ENCODE measurements at regions not wholly inside any gene's neighbourhood (a gene's known extent, or its start where the extent isn't known, plus 50 kb on each side); places are given as distances from the start of the nearest gene placed in this dataset.

DNA sequence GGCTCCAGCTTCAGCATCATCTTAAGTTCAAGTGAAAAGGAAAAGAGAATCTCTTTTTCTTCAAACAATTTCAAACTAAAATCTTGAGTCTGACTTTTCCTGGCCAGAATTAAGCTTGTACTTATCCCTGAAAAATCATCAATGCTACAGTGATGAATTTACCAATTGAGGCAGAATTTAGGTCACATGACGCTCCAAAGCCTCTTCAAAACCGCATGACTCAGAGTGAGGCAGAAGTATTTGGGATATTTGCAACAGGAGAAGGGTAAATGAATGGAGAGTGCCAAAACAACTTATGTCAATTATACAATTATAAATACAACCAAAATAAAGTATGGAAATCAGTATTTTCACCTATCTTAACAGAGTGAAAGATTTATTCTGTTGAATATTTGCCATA is 515.5 kb downstream of the COL12A1 start:
- no peak for DNase-seq

DNA sequence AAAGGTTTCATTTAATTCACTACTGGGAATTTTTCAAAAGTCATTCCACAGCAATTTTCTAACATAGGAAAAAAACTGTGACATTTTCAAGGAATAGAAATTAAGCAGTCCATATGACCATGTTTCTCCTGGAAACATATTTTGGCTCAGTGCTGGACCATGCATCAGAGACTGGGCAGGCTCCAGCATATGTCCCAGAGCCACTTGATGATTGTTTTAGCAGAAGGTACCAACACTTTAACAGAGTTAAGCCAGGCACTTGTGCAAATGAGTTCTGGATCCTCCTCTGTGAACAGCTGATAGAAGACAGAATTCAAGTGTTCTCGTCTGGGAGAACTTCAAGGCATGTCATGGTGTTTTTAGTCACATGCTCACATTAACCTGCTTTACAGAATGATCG is 516.3 kb downstream of the COL12A1 start:
- no peak for DNase-seq

DNA sequence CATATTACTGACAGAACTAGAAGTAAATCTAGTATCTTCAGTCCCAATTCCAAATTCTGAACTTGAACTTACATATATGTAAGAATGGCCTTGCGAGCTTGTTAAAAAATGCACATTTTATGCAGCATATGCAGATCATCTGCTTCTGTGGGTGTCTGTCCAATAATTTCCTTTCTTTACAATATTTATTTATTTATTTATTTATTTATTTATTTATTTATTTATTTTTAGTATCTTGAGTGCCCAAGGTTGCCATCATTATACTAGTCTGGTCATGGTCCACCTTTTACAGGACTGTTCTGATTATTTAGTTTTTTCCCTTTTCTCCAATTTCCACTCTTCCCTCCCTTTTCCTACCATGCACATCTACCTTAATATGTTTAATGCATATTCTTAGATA is 528.4 kb downstream of the COL12A1 start:
- no peak for DNase-seq

DNA sequence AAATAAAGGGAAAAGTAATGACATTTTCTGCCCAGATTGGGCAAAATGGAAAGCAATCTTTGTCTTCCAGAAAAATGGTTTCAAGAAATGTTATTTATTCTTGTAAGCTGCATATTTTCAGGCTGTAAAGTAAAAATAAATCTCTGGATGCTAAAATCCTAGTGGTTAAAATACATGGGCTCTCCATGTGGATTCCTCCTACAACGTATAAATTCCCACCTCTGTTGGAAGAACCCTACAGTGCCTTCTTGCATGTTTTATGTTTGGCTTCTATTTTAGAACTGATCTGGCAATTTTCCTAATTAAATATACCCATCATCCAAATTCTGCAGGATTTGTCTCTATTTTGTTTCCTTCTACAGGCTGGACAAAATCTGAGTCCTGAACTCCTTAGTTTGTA is 528.9 kb downstream of the COL12A1 start:
- no peak for DNase-seq

DNA sequence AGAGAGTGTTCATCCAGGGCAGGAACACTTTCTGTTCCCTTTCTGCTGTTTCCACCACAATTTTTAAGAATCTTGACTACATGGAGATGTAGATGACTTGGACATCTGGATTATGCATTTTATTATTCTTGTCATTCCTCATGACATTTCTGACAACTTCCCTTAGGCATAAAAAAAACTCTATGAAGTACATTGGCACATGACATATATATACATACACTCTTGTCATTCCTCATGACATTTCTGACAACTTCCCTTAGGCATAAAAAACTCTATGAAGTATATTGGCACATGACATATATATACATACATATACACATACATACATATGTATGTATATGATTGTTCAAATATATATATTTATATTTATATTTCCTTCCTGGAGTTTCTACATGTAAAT is 531.5 kb downstream of the COL12A1 start:
- no peak for DNase-seq

DNA sequence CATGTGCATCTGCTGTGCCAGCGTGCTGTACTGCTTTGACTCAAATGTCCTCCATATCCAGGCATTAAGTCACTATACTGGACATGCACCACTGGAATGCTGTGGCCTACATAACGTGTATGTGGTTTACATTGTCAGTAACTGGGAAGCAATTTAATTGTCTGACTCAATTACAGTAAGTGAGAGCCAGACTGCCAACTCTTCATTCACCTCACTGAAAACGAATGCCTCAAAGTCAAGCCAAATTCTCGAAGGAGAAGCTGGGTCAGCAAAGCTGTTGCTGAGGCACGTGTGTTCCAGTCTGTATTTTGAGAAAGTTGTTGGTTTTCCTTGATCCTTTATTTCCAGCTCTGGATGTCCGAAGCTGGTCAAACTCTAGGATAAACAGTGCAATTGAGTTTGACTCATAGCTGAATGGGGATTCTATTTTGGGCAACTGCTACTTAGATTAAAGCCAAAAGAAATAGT is 534.3 kb downstream of the COL12A1 start:
- peak; percentile 53 for DNase-seq

DNA sequence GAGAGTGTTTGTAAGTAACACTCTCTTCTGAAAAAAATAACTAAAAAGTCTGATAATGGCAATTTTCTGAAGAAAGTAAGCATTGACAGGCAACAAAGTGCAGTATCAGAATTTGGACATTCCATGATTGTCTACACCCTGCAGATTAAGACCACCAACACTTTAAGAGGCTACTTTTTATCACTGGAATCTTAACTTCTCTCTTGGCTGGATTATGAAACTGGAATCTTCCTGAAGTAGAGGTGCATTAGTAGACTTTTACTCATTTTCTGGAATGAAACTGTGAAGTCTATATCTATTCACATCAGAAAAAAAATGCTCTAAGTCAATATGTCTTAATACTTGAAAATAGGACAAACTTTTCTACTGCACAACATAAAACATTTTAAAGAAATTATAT is 547.5 kb downstream of the COL12A1 start:
- no peak for DNase-seq

DNA sequence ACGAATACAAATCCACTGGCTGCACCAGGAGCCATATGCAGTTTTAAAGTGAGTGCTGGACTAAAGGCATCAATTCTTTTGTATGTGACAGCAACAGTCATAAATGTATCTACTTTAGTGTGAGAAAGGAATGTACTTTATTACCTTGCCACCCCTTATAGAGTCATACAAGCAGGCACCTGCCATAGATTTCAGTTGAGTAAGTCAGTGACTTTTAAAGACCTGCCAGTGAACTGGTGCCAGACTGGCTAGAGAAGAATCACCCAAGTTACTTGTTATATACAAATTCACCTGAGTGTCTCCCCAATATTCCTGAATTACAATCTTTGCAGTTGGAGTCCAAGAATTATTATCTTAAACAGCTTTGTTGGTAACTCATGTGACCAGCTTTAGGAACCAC is 547.9 kb downstream of the COL12A1 start:
- DNase-seq, result no peak

DNA sequence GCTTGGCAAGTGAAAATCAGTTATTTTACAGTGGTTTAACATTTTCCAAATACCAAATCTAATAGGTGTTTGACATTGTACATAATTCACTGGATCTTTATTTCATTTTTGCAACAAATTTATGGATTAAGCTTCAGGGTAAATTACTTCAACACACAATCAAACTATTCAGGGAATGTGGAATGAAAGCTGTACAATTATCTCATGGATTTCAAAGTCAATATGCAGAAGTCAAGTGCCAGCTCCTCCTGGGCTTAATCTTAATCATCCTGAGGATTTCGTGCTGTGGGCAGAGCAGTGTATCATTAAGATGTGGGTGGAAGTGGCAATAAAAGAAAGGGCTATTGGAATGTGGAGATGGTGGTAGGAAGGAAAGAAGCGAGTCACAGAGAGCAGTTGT is 548.8 kb downstream of the COL12A1 start:
- no peak for DNase-seq

DNA sequence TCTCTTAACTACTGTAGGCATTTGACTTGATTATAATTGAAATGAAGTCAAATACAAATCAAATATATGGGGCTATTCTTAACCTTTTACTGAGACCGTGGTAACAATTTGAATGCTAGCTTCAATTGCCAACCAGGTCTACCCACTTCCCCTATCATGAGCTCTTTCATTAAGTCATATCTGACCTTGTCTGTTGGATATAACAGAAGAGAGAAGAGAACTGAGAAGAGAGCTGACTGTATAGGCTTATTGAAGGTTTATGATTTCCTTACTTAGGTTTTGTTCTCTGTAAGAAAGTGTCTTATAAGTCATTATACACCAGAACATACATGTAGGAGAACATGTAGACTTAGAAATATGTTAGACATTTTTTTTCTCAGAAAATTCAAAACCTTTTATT is 549.4 kb downstream of the COL12A1 start:
- no peak for DNase-seq

DNA sequence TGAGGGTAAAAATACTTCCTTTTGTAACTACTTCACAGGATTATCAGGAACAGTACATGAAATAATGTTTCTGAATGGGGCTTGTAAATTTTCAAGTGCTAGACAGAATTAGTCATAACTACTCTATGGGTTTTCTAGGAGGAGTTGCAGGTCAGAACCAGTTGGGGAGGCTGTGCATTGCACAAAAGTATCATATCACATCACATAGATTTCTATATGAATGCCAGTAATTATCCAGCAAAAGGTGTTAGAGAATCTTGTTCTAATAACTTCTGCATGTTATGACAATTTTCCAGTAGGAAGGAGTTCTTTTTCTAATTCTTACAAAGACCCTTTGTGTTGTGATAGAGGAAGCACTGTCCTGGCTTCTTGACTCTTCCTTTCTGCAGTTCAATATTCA is 551.6 kb downstream of the COL12A1 start:
- DNase-seq, result no peak

DNA sequence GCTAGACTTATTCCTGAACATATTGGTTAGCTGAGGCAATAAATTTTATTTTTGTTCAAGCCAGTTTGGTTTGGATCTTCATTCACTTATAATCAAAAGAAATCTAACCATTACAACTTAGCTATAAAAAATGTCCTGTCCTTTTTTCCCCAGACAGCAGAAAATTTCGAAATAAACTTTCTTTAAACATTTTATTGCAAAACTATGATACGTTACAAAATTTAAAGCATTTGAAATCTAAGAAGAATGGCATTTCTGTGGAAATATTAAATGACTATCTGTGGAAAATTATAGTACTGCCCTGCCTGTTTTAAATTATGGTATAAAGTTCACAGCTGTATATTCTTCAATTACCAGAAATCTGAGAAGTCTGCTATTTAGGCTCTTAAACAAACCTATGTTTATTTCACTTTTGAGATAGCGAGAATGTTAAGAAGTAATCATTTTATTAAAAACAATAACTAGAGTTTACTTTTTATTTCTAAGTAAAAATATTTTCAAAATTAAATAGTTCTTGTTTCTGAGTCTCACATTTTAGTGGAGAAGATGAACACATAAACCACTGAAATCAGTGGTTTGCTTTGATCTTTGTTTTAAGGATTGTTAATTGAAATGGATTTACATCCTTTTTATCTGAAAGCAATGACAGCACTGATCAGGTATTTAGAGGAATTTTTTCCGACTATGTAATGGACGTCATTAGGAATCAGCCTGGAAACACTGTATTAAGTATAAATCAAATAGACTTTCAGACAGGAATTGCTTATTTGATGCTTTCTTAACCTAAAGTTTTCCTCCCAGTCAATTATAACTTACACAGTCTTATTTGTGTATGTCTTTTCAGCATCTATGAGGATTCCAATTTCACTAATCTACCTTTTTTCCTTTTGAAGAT is 553.7 kb downstream of the COL12A1 start:
- DNase-seq, result no peak

DNA sequence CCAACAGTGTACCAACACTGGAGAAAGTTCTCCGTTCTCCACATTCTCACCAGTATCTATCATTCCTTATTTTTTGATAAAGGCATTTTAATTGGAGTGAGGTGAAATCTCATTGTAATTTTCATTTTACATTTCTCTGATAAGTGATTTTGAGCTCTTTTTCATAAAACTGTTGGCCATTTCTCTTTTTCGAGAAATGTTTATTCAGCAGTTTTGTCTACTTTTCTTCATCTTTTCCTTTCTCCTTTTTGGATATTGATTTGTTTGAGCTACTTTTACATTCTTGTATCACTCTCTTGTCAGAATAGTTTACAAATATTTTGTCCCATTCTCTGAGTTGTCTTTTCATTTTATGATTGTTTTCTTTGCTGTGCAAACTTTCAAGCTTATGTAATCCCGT is 555.2 kb downstream of the COL12A1 start:
- DNase-seq, result no peak

DNA sequence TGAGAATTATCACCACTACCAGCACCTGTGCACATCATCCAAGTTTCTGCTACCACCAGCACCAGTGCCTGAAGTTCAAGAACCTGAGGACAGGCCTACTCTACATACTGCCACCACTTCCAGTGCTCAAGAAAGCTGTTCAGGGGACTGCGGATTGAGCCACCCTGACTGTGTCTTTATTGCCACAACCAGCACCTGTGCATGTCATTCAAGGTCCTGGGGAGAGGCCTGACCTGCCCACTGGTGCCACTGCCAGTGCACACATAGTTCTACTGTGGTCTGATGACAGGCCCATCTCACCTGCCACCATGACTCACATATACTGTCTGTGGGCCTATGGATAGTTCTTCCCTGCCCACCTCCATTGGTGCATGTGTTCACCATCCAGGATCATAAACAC is 559.4 kb downstream of the COL12A1 start:
- no peak for DNase-seq

DNA sequence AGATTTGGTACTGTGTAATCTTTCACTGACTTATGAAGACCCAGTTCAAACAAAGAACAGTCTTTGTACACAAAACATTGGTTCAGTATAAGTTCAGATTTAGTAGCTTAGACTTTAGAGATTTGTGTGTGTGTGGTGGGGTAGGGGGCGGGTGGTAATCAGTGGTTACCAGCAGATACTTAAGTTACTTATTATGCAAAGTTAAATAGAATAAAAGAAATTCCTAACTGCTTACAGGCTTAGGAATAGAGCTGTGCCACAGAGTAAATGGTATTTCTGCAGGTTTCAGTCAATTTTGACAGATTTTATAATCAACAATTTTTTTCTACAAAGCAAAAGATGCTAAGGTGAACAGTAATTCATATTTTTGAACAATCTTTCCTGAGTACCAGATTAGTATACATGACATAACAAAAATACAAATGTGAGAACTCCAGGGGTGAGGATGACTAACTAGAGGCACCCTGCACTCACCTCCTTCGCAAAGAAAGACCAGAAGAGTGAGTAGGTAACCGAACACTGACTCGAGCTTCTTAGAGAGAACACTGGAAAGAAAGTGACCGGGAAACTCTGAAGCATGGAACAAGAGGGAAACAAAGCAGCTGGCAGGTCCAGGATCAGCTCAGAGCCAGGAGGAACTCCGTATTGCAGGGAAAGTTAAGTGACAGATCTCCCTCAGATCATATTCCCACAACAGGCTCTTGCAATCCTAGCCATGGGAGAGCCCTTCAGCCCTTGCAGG is 560.6 kb downstream of the COL12A1 start:
- peak; percentile 19 for DNase-seq

DNA sequence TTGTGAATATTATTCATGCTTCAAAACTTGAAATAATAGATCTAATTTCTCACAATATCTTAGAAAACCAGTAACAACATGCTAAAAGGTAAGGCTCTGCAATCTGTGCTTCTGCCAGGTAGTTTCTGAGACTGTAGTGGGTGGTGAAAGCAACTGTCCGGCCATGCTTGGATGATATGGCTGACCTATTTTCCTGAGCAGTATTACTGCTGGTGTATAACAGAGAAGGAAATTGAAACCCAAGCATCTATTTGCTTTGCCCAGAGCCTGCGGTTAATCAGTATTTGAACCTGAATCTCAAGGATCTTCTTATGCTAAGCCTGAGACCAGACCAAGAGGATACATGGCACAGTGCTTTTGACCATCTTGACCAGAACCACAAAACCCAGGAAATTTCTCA is 563.8 kb downstream of the COL12A1 start:
- DNase-seq, result no peak

DNA sequence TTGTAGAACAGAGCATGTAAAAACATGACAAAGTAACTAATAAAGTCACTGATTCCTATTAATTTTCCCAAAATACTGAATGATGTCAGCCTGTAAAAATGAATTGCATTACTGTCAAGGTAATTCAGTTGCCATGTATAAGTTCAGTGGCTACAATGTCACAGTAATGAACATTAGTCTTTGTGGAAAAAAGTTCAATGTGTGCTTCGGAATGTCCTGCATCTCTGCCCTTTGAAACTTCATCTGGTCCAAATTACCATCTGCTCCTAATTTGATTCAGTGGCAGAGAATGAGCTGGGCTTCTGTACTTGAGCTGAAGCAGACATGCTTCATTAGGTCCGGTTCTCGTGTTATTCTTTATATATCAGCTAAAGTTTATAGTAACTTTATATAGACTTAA is 567.4 kb downstream of the COL12A1 start:
- DNase-seq, result peak; percentile 48

DNA sequence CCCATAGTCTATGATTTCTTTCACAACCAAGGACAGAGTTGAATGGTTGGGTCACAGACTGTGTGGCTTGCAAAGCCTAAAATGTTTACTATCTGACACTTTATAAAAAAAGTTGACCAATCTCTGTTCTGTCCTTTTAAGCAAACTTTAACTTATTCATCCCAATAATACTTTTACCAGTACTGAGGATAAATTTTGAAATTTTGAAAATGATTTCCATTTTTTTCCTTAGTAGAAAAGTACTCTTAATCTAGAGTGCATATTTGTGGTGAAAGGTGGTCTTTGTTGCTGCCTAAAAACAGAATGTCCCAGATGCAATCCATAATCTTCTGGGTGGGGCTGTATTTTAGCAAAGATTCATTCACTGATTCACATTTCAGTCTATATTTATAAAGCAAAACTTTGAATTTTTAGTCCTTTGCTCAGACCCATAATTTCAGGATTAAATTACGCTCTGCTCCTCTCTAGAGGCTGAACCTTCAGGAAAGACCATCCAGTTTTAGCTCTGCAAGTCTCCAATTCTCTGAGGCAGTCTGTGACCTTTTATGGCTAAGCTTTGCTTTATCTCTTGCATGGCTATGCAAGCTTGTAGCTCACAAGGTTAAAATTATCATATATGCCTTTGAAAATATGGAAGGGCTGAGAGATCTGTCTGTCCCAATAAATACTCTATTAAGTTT is 573.5 kb downstream of the COL12A1 start:
- no peak for DNase-seq

DNA sequence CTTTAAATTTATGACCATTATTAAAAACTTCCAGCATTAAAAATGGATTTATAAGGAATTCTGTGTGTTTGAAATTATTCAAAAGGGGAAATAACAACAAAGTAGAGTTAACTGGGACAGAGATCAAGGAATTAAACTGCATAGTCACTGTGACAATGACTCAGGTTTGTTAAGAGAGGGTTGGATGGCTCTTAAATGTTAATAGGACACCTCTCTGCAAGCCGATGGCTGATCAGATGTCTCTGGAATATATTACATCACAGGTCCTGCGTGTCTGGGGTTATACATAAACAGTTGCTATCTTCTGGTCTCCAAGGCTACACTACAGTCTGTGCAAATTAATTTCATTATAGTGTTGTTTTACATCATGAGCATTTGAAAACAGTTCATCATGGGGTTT is 574.3 kb downstream of the COL12A1 start:
- no peak for DNase-seq

DNA sequence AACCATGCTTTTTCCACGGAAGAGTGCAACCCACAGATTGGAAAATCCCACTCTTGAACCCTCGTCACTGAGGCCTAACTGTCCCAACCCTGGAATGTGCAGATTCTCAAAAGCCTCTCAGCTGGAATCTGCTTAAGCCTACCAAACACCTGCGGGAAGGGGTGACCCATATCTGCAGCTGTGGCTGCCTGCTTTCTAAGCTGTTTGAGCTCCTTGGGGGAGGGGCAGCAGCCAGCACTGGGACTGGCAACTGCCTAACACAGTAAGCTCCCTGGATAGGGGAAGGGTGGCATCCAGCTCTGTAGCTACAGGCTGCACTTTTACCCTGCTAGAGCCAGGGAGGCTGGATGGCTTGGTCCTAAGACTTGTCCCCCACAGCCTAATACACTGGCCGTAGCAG is 579.6 kb downstream of the COL12A1 start:
- no peak for DNase-seq

DNA sequence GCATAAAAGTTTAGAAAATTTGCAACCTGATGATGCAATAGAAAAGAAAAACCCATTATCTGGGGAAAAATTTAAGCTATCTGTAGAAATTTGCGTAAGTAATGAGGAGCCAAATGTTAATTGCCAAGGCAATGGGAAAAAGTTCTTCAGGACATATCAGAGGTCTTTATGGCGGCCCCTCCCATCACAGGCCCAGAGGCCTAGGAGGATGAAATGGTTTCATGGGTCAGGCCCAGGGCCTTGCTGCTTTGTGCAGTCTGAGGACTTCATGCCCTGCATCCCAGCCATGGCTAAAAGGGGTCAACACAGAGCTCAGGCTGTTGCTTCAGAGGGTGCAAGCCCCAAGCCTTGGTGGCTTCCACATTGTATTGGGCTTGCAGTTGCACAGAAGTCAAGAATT is 582.8 kb downstream of the COL12A1 start:
- DNase-seq, result no peak

DNA sequence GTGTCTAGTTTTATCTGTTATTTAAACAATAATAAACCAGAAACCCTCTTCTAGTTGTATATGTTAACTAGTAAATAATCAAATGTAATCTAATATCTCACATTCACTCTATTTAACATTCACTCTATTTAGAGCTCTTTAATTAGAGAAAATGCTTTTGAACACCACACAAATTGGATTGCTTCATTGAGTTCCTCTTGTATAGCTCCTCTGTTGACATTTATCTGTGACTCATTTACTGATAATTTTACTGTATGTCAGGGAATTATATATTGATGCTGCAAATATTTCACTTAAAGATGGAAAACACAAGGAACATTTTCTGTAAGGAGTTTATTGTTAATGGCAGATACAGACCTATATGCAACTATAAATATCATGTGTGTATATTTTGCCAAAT is 594.6 kb downstream of the COL12A1 start:
- no peak for DNase-seq

DNA sequence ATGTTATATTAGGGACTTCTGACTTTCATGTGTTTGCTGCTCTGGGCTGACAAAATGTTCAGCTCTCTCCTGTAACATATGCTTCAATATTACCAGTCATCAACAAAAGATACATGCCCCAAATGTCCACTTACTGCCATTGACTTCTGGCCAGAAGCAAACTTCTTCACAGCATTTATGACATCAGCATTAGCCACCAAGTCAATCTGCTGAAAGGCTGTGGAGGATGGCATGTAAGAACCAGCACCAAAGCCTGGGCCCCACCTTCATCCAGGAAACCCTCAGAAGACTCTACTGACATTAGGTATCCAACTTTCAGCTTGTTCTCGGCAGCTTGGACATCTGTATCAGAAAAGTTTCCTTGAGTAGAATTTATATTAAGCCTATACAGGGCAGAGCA is 595.5 kb downstream of the COL12A1 start:
- no peak for DNase-seq

DNA sequence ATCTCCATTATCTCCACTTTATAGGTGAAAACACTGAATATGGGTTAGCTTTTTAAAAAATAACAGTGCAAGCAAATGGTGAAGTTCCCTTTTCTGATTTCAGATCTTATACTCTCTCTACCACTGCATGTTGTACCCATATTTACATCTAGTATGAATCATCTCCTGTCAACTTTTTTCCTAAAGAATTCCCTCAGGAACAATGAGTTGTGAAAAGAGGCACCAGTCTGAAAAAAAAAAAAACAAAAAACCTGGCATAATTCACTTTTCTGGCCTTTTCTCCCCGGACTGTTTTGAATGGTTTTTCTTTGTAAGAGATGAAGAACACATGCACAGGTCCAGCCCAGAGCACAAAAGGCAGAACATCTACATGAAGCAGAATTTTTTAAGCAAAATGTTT is 596.0 kb downstream of the COL12A1 start:
- no peak for DNase-seq
